B cell (primary cell): ENCODE measurements at regions not wholly inside any gene's neighbourhood (a gene's known extent, or its start where the extent isn't known, plus 50 kb on each side); places are given as distances from the start of the nearest gene placed in this dataset.

ENCODE experiments used
- EZH2 ChIP-seq: IDR thresholded peaks from 2 replicates; pipeline ENCODE4 v1.6.1; 2012; ENCODE audit warnings: borderline replicate concordance, low read depth, mild to moderate bottlenecking, moderate library complexity, low read length; ENCODE audit not compliant: insufficient read depth, poor library complexity, severe bottlenecking
- TF ChIP-seq, protein P1 (sequence below): fragments of 200-600 bp; IDR thresholded peaks from one replicate; pipeline ENCODE4 v1.8.0; 2022; ENCODE audit warnings: antibody characterized with exemption, mild to moderate bottlenecking

DNA sequence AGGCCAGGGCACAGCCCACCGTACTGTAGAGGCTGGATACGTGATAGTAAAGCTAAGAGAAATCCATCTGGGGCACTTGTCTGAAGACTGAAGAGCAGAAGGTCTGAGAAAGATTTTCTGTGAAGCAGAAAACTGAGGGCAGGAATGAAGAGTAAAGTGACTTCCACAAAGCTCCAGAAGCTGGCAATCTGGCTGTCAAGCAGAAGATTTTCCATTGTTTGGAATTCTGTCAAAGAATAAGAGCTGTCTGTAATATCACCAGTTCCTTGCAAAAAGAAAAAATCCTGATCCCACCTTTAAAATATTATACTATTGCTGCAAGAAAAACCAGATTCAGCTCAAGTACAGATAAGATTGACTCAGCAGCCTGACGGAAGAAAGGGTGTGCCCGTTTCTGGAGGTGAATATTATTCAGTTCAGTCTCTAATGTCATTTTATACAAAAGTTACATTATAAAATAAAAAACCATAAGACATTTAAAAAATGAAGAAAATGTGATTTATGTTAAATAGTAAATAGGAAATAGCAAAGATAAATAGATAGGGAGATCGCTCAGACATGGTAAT is 550.4 kb upstream of the SGO1 start:
- TF ChIP-seq, protein P1, sequence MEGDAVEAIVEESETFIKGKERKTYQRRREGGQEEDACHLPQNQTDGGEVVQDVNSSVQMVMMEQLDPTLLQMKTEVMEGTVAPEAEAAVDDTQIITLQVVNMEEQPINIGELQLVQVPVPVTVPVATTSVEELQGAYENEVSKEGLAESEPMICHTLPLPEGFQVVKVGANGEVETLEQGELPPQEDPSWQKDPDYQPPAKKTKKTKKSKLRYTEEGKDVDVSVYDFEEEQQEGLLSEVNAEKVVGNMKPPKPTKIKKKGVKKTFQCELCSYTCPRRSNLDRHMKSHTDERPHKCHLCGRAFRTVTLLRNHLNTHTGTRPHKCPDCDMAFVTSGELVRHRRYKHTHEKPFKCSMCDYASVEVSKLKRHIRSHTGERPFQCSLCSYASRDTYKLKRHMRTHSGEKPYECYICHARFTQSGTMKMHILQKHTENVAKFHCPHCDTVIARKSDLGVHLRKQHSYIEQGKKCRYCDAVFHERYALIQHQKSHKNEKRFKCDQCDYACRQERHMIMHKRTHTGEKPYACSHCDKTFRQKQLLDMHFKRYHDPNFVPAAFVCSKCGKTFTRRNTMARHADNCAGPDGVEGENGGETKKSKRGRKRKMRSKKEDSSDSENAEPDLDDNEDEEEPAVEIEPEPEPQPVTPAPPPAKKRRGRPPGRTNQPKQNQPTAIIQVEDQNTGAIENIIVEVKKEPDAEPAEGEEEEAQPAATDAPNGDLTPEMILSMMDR = no peak
- no peak for TF ChIP-seq EZH2
